ENCODE measurements at regions not wholly inside any gene's neighbourhood (a gene's known extent, or its start where the extent isn't known, plus 50 kb on each side); places are given as distances from the start of the nearest gene placed in this dataset.

DNA sequence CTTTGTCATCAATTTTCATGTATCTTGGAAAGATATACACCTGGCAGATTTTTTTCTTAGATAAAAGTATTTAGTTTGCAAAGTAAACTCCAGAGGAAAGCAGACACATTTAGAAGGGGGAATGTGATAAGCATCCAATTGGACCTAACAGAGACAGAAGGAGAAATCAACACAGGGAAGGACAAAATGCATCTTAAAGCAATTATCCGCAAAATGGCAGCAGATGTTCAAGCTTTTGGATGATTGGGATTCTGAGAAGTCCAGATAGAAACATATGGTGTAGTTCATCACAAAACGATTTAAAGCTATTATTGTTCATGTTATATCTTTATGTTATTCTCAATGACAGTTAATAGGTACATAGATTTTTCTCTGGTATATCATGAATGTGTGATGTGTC, 1153.1 kb upstream of the B3GALT2 start:
- TF ChIP-seq, protein P1, sequence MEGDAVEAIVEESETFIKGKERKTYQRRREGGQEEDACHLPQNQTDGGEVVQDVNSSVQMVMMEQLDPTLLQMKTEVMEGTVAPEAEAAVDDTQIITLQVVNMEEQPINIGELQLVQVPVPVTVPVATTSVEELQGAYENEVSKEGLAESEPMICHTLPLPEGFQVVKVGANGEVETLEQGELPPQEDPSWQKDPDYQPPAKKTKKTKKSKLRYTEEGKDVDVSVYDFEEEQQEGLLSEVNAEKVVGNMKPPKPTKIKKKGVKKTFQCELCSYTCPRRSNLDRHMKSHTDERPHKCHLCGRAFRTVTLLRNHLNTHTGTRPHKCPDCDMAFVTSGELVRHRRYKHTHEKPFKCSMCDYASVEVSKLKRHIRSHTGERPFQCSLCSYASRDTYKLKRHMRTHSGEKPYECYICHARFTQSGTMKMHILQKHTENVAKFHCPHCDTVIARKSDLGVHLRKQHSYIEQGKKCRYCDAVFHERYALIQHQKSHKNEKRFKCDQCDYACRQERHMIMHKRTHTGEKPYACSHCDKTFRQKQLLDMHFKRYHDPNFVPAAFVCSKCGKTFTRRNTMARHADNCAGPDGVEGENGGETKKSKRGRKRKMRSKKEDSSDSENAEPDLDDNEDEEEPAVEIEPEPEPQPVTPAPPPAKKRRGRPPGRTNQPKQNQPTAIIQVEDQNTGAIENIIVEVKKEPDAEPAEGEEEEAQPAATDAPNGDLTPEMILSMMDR (IDR thresholded peaks at IDR 0.05): no peak
- no peak for TF ChIP-seq ZFX (IDR thresholded peaks at IDR 0.05; ENCODE audit: borderline replicate concordance)

Measured in 22Rv1 (cell line).